CD4-positive, alpha-beta T cell treated with Interleukin-21 for 1 hour (primary cell): ENCODE measurements at regions not wholly inside any gene's neighbourhood (a gene's known extent, or its start where the extent isn't known, plus 50 kb on each side); places are given as distances from the start of the nearest gene placed in this dataset.

Experiments
- DNase-seq: peaks from one replicate; pipeline ENCODE4 v3.0.0-alpha.2; 2020

GRCh38 chr1:228899421-228899956, 164.2 kb downstream of the RHOU start:
- DNase-seq, result no peak

- no peak for DNase-seq
Observed at GRCh38 chr1:228900099-228900885, 165.0 kb downstream of the RHOU start.

- DNase-seq, result no peak
Observed at GRCh38 chr1:228900886-228901392, 165.7 kb downstream of the RHOU start.

GRCh38 chr1:228901936-228902681, 166.8 kb downstream of the RHOU start:
- DNase-seq, result no peak

- DNase-seq, result no peak
Observed at GRCh38 chr1:228902781-228903433, 167.6 kb downstream of the RHOU start.

- no peak for DNase-seq
Observed at GRCh38 chr1:228903434-228904071, 168.3 kb downstream of the RHOU start.

- no peak for DNase-seq
Observed at GRCh38 chr1:228904222-228904621, 168.9 kb downstream of the RHOU start.

GRCh38 chr1:228905701-228906101, 170.4 kb downstream of the RHOU start:
- no peak for DNase-seq

- no peak for DNase-seq
Observed at GRCh38 chr1:228906223-228906860, 171.1 kb downstream of the RHOU start.

GRCh38 chr1:228911225-228912210, 176.2 kb downstream of the RHOU start:
- DNase-seq, result no peak

- no peak for DNase-seq
Observed at GRCh38 chr1:228913626-228914414, 178.5 kb downstream of the RHOU start.

- DNase-seq, result no peak
Observed at GRCh38 chr1:228914700-228915099, 179.4 kb downstream of the RHOU start.

GRCh38 chr1:228917342-228917741, 182.1 kb downstream of the RHOU start:
- DNase-seq, result no peak

- DNase-seq, result no peak
Observed at GRCh38 chr1:228917755-228918154, 182.5 kb downstream of the RHOU start.

GRCh38 chr1:228918335-228918734, 183.1 kb downstream of the RHOU start:
- no peak for DNase-seq

GRCh38 chr1:228919914-228920313, 184.6 kb downstream of the RHOU start:
- DNase-seq, result no peak

- no peak for DNase-seq
Observed at GRCh38 chr1:228920831-228921230, 185.6 kb downstream of the RHOU start.

- peak; percentile 2 for DNase-seq
Observed at GRCh38 chr1:228921481-228921880, 186.2 kb downstream of the RHOU start.

- no peak for DNase-seq
Observed at GRCh38 chr1:228922722-228923376, 187.6 kb downstream of the RHOU start.
